MCF 10A (cell line): ENCODE measurements at regions not wholly inside any gene's neighbourhood (a gene's known extent, or its start where the extent isn't known, plus 50 kb on each side); places are given as distances from the start of the nearest gene placed in this dataset.

Experiments used
- BruUV-seq: library from RNA; stranded (reverse); fragments of 400-500 nt; replicated peaks from 2 replicates; lab custom pipeline; 2021; lab: Mats Ljungman, UMichigan
- CTCF ChIA-PET: fragments of 300-600 bp; sonication (Branson Sonifier 250); formaldehyde crosslinking; extraction: SDS; loops from one replicate; lab custom pipeline; 2021; ENCODE audit warnings: antibody characterized with exemption, inconsistent platforms; lab: Yijun Ruan, JAX
- POLR2A ChIA-PET: fragments of 300-600, 350-650 bp; sonication (Branson Sonifier 250); formaldehyde crosslinking; extraction: SDS; loops from one replicate; lab custom pipeline; 2020; ENCODE audit warnings: antibody characterized with exemption, inconsistent platforms; lab: Yijun Ruan, JAX
- DNase-seq: peaks from one replicate; pipeline ENCODE4 v3.0.0-alpha.2; 2018; ENCODE audit not compliant: unreplicated experiment
- H3K27ac Mint-ChIP-seq: one replicate; pipeline ENCODE4 v1.8.0; 2022; ENCODE audit warnings: mild to moderate bottlenecking, low read depth, mixed read lengths; ENCODE audit not compliant: unreplicated experiment
- H3K27me3 Mint-ChIP-seq: one replicate; pipeline ENCODE4 v1.8.0; 2022; ENCODE audit warnings: mixed read lengths; ENCODE audit not compliant: insufficient read depth, unreplicated experiment
- H3K36me3 Mint-ChIP-seq: one replicate; pipeline ENCODE4 v1.8.0; 2022; ENCODE audit warnings: mild to moderate bottlenecking, moderate library complexity, mixed read lengths; ENCODE audit not compliant: insufficient read depth, unreplicated experiment
- H3K4me1 Mint-ChIP-seq: one replicate; pipeline ENCODE4 v1.8.0; 2022; ENCODE audit warnings: mixed read lengths; ENCODE audit not compliant: insufficient read depth, unreplicated experiment
- H3K4me3 Mint-ChIP-seq: one replicate; pipeline ENCODE4 v1.8.0; 2022; ENCODE audit warnings: mild to moderate bottlenecking, moderate library complexity, mixed read lengths; ENCODE audit not compliant: unreplicated experiment
- H3K9me3 Mint-ChIP-seq: one replicate; pipeline ENCODE4 v1.8.0; 2022; ENCODE audit warnings: mixed read lengths; ENCODE audit not compliant: unreplicated experiment
- CTCF ChIP-seq: fragments of 200-600 bp; IDR thresholded peaks from one replicate; pipeline ENCODE4 v1.8.0; 2022; ENCODE audit warnings: antibody characterized with exemption, mild to moderate bottlenecking; ENCODE audit not compliant: unreplicated experiment
- intact Hi-C: fragments of 100-400 bp; cut with micrococcal nuclease; formaldehyde crosslinking; loops from 2 replicates; pipeline ENCODE4 v1.14.1; 2022

DNA sequence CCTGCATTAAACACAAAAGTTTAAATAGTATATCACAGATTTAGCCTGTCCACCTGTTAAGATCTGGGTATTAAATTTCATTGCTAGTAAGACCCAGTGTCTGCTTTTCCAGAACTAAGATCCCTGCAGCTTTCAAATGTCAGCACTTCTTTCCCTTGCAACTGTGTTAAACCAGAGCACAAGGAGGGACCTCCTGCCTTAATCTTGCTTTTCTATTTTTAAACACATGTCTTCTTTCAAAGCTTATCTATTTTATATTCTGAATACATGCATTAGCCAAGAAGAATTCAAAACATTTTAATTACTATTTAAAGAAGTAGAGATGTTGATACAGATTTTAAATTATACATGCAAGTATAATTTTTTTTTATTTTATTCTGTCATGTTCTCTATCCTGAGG lies 315.1 kb downstream of the ARPP21 start:
- DNase-seq, result no peak
- Mint-ChIP-seq H3K4me3 (no peak overlapping the region), H3K9me3 (no peaks in the 10 kb centered on the region), H3K36me3 (peaks cover 6% of the 10 kb centered on the region), H3K27ac (no peak overlapping the region), H3K4me1 (no peaks in the 10 kb centered on the region), H3K27me3 (peaks cover 57% of the 10 kb centered on the region)
- no TSS peak for BruUV-seq
- intact Hi-C loops, result no loop called here
- no peak for TF ChIP-seq CTCF
- CTCF ChIA-PET, result interaction anchor here (0.7 to 3.1 kb wide), 4 partner anchors 12 to 1579 kb away, joined by 3 to 13 read pairs (median 4); no protein-coding TSS in a partner anchor
- POLR2A ChIA-PET, result no interaction called here

GRCh38 chr3:35965908-35966307 lies 326.6 kb downstream of the ARPP21 start:
- DNase-seq, result peak; percentile 42
- intact Hi-C loops, result loop anchor here (1.0 to 10.0 kb wide), 3 partner anchors 575 to 989 kb away; no protein-coding TSS in a partner anchor
- no peaks in the 10 kb centered on the region for H3K9me3 Mint-ChIP-seq
- H3K27me3 Mint-ChIP-seq, result peaks cover 45% of the 10 kb centered on the region
- TF ChIP-seq CTCF, result peak; percentile 50
- H3K4me3 Mint-ChIP-seq, result no peak overlapping the region
- H3K36me3 Mint-ChIP-seq, result no peaks in the 10 kb centered on the region
- BruUV-seq, result no TSS peak
- CTCF ChIA-PET, result interaction anchor here (0.6 to 2.3 kb wide), 28 partner anchors 8 to 970 kb away, joined by 3 to 25 read pairs (median 4); no protein-coding TSS in a partner anchor
- no peak overlapping the region for H3K27ac Mint-ChIP-seq
- POLR2A ChIA-PET, result interaction anchor here (0.8 to 1.0 kb wide), 2 partner anchors 64 to 407 kb away, joined by 3 to 5 read pairs; no protein-coding TSS in a partner anchor
- H3K4me1 Mint-ChIP-seq, result no peaks in the 10 kb centered on the region

GRCh38 chr3:35966629-35967464 lies 327.5 kb downstream of the ARPP21 start:
- no peaks in the 10 kb centered on the region for H3K9me3 Mint-ChIP-seq
- peaks cover 54% of the 10 kb centered on the region for H3K27me3 Mint-ChIP-seq
- no TSS peak for BruUV-seq
- CTCF ChIA-PET, result interaction anchor here (0.7 to 2.3 kb wide), 13 partner anchors 8 to 878 kb away, joined by 3 to 25 read pairs (median 7); no protein-coding TSS in a partner anchor
- POLR2A ChIA-PET, result no interaction called here
- H3K4me1 Mint-ChIP-seq, result no peaks in the 10 kb centered on the region
- no peaks in the 10 kb centered on the region for H3K36me3 Mint-ChIP-seq
- DNase-seq, result no peak
- H3K27ac Mint-ChIP-seq, result no peak overlapping the region
- no peak for TF ChIP-seq CTCF
- no peak overlapping the region for H3K4me3 Mint-ChIP-seq
- intact Hi-C loops, result loop anchor here (1.0 to 10.0 kb wide), 3 partner anchors 574 to 988 kb away; no protein-coding TSS in a partner anchor

GRCh38 chr3:35968043-35968622 lies 328.8 kb downstream of the ARPP21 start:
- intact Hi-C loops, result loop anchor here (10.0 kb wide), 1 partner anchor 987 kb away; no protein-coding TSS in a partner anchor
- BruUV-seq, result no TSS peak
- DNase-seq, result no peak
- no peaks in the 10 kb centered on the region for H3K9me3 Mint-ChIP-seq
- CTCF ChIA-PET, result interaction anchor here (1.0 kb wide), 1 partner anchor 30 kb away, joined by 3 read pairs; no protein-coding TSS in a partner anchor
- no peaks in the 10 kb centered on the region for H3K36me3 Mint-ChIP-seq
- POLR2A ChIA-PET, result no interaction called here
- no peak overlapping the region for H3K4me3 Mint-ChIP-seq
- no peaks in the 10 kb centered on the region for H3K4me1 Mint-ChIP-seq
- H3K27me3 Mint-ChIP-seq, result peaks cover 63% of the 10 kb centered on the region
- H3K27ac Mint-ChIP-seq, result no peak overlapping the region
- TF ChIP-seq CTCF, result no peak
